Endometrium (tissue), 2 donors: ENCODE measurements at regions not wholly inside any gene's neighbourhood (a gene's known extent, or its start where the extent isn't known, plus 50 kb on each side); places are given as distances from the start of the nearest gene placed in this dataset.
"Not testable (repeated sequence)": the region's sequence is repeated elsewhere in the genome, so short reads cannot be mapped to it uniquely, and the experiment has no call there.

Source experiments
- FAIRE-seq: peaks from 2 replicates; lab custom pipeline; 2012; peaks lifted over from hg19 to GRCh38; lab: Jason Lieb, UNC
- donor health status: control.
- donor health status: control.

DNA sequence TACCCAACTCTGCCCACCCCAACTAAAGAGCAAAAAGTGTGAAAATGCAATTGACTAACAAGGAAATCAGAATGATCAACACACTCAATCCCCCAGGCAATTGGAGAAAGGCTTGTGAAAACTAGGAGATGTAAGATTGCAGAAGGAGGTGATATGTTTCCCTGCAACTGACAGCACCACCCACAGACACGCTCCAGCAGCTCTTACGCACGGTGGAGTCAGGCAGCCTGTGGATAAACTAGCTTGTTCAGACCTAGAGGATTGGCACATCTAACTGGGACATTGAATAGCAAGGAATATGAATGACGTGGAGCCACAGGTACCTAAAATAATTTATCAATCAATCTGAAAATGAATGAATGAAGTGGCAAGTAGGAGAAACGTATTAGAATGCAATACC, 125.7 kb upstream of the MYO3A start:
- FAIRE-seq: no peak

- no peak for FAIRE-seq
These were observed 122.9 kb upstream of the MYO3A start for GRCh38 chr10:25811052-25811685.

- FAIRE-seq: no peak
These were observed 120.5 kb upstream of the MYO3A start for GRCh38 chr10:25813511-25813910.

- no peak for FAIRE-seq
These were observed 118.8 kb upstream of the MYO3A start for GRCh38 chr10:25815236-25815635.

DNA sequence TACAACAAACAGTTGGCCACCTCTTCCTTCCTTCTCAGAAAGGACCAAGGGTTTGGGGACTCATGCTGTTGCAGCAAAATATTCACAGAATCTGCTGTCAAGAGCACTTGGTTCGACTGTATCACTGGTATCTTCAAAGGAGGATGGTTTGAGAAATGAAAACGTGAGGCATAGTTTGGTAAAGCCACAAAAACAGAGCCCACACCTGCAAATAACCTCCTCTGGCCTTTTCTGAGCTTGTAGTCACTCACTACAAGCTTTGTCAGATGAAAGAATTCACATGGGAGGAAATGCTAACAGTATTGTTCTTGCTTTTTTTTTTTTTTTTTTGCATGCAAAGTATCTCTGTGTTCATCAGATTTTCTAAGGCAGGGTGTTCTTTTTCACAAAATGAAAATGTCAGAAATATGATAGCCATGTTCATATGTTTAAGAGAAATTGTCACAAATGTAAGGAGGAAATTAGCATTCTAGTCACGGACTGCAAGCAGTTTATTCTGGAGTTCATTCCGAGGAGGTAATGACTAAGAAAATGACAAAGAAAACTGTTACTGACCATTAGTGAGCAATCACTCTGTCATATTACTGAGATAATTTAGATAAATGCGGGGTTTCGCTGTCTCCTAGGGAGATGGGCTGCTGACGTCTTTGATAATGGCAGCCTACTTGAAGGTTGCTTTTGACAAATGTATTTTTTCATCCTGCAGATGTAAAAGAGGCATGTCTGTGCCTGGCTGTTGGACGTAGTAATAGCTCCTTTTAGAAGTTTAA, 117.8 kb upstream of the MYO3A start:
- no peak for FAIRE-seq

DNA sequence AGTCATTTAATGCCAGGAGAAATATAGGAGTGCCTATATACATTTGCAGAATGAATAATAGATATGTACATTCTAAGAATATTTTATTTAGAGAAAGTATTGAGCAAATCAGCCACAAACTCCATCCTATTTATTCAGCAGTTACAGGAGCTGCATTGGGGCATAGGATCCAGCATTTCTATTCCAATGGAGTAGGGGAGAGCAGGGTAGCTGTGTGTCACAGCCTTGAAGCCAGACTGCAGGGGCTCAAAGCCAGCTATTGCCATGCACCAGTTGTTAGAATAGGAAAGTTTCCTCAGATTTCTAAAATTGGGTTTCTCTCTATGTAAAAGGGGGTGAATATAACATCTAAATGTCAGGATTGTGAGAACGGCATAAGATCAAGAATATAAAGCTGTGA, 116.8 kb upstream of the MYO3A start:
- no peak for FAIRE-seq

- FAIRE-seq: no peak
These were observed 115.3 kb upstream of the MYO3A start for GRCh38 chr10:25818751-25819150.

DNA sequence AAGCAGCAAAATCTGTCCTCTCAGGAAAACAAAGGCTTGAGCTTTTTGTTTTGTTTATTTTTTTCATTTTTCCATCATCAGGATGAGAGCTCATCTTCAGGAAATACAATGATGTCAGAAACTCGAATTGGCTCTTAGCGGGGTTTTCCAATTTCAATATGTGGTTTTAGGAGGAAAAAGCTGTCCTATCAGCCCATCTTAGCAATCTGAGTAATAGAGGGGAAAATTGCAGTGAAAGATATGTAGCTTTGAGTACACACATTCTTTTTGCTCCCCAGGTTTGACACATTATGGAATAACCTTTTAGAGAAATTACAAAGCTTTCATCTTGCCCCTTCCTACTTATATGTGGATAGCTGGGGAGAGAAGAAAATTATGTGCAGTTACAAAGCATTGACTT, 113.6 kb upstream of the MYO3A start:
- no peak for FAIRE-seq

GRCh38 chr10:25820874-25821273, 113.2 kb upstream of the MYO3A start:
- no peak for FAIRE-seq

DNA sequence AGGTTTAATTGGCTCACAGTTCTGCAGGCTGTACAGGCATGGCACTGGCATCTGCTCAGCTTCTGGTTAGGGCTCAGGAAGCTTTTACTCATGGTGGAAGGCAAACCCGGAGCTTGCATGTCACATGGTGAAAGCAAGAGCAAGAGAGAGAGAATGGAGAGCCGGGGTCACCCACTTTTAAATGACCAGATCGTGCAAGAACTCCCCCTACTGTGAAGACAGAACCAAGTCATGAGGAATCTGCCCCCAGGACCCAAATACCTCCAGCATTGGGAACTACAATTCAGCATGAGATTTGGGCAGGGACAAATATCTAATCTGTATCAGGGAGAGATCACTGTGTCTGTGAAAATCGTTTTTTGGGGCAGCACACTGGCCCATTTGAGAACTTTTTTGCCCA, 110.0 kb upstream of the MYO3A start:
- no peak for FAIRE-seq

DNA sequence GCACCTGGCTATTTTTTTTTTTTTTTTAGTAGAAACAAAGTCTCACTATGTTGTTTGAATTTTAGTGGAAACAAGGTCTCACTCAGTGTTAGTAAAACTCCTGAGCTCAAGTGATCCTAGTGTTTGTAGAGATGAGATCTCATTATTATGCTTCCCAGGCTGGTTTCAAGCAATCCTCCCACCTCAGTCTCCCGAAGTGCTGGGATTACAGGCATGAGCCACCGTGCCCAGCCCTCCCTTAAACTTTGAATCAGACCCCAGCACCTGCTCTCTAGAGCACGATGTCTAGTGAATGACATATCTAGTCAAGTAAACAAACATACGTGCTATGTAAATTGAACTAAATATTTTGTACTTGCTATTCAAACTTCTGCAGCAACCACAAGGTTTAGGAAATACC, 105.6 kb upstream of the MYO3A start:
- FAIRE-seq: no peak

- FAIRE-seq: no peak
These were observed 102.9 kb upstream of the MYO3A start for GRCh38 chr10:25831080-25831479.

DNA sequence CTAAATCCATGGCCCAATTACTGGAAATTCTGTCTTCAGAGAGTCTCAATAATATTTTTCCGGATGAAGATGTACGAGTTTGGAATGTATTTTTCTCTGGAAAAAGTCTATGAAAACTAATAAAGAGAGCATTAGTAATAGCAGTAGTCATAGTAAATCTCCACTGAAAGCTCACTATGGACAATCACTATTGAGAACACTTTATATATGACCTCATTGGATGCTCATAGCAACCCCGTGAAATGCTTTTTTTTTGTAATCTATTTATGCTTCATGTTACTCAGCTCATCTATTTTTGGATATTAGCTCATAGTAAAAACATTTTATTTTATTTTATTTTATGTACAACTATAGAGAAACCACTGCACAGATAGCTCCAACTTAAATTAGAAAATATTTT, 94.3 kb upstream of the MYO3A start:
- no peak for FAIRE-seq

DNA sequence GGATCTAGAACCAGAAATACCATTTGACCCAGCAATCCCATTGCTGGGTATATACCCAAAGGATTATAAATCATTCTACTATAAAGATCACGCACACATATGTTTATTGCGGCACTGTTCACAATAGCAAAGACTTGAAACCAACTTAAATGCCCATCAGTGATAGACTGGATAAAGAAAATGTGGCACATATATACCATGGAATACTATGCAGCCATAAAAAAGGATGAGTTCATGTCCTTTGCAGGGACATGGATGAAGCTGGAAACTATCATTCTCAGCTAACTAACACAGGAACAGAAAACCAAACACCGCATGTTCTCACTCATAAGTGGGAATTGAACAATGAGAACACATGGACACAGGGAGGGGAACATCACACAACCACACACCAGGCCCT, 93.2 kb upstream of the MYO3A start:
- FAIRE-seq: not testable (repeated sequence)

DNA sequence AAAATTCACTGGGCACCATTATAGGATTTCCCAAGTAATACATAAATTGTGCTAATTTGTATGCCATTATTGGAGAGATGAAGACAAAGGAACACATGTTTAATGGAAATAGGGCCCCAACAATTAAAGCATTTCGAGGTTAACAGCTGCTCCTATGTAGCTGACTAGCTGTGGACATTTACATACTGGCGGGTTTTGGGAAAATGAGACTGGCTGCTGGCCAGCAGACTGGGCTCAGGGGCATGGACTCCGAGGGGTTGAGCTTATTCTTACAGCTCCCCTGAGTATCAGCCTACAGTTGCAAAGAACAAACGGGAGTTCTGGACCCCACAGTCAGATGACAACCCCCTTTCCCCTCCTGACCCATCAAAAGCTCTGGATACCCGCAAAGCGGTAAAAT, 91.9 kb upstream of the MYO3A start:
- no peak for FAIRE-seq

DNA sequence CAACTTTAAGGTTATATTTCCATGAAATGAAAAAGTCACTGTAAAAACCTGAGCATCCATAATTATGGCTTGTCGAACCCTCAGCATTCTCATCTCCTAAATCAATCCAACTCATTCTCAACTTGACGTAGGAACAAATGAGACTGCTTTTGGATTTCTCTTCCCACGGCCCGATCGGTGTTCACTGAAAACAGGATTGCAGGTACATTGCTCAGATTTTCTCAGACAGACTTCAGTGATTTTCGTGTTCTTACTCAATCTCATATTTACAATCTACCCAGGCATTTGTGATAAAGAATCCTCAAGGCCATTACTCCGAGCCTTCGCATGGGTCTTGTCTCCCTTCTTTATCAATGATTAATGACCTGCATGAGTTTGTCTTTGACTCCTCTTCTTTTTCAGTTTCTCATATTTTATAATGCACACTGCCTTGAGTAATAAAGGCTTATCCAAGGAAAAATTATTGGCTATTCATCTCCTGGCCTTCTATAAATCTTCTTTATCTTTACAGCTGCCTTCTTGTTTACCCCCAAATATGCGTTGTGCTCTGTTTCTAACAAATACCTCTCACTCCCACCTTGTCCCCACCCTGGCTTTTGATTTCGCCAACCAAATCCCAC, 90.4 kb upstream of the MYO3A start:
- FAIRE-seq: no peak

DNA sequence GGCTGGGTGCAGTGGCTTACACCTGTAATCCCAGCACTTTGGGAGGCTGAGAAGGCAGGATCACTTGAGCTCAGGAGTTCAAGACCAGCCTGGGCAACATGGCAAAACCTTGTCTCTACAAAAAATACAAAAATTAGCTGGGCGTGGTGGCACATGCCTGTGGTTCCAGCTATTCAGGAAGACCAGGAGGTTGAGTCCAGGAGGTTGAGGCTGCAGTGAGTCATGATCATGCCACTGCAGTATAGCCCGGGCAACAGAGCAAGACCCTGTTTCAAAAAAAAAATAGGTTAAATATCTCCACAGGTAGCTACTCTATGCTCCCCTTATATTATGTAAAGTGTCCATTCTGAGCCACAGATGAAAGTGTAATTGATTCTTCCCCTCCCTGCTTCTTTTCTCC, 89.3 kb upstream of the MYO3A start:
- not testable (repeated sequence) for FAIRE-seq

- no peak for FAIRE-seq
These were observed 84.8 kb upstream of the MYO3A start for GRCh38 chr10:25849268-25849667.

GRCh38 chr10:25849988-25850387, 84.0 kb upstream of the MYO3A start:
- FAIRE-seq: no peak

- FAIRE-seq: no peak
These were observed 82.5 kb upstream of the MYO3A start for GRCh38 chr10:25851548-25851947.

DNA sequence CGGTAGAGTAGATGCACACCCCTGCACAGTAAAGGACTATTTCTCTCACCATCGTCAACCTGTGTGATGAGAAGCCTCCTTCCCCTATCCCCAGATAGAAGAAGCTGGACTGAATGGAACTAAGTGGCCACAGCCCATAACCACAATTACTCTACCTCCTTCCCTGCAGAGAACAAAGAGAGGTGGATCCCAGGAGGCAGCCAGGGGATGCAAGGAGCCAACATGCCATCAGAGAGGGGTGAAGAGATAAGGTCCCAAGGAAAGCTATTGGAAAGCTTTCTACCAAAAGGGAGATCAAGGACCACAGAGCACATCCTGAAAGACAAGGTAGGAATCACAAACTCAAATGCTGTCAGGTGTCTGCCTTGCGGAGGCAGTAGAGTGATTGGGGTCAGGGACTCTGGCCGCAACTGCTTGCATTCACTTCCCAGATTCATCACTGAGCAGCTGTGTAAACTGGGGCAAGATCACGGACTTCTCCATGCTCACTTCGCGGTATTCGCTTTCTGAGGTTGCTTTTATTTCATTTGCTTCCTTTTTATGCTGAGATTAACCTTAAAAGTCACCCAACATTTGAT, 81.6 kb upstream of the MYO3A start:
- FAIRE-seq: no peak

GRCh38 chr10:25858076-25858475, 76.0 kb upstream of the MYO3A start:
- FAIRE-seq: no peak

GRCh38 chr10:25865267-25865666, 68.8 kb upstream of the MYO3A start:
- FAIRE-seq: no peak
